HepG2 (cell line): ENCODE measurements at regions not wholly inside any gene's neighbourhood (a gene's known extent, or its start where the extent isn't known, plus 50 kb on each side); places are given as distances from the start of the nearest gene placed in this dataset.

ENCODE experiments used
- FOXA3 ChIP-seq: IDR thresholded peaks from 2 replicates; pipeline ENCODE4 v1.6.1; 2016; ENCODE audit warnings: missing genetic modification reagents, missing compliant biosample characterization
- MBD4 ChIP-seq: IDR thresholded peaks from 2 replicates; pipeline ENCODE4 v1.6.1; 2012; ENCODE audit warnings: low read length, inconsistent platforms, borderline replicate concordance
- MED13 ChIP-seq: sonication (generic); formaldehyde crosslinking; IDR thresholded peaks from 2 replicates; pipeline ENCODE4 v1.5.0; 2020; ENCODE audit warnings: missing genetic modification reagents
- NFIC ChIP-seq: IDR thresholded peaks from 2 replicates; pipeline ENCODE4 v1.6.1; 2012; ENCODE audit warnings: mild to moderate bottlenecking, low read length, inconsistent platforms
- RCOR2 ChIP-seq: IDR thresholded peaks from 2 replicates; pipeline ENCODE4 v1.6.1; 2016; ENCODE audit warnings: missing biosample characterization, missing genetic modification reagents
- SSRP1 ChIP-seq: IDR thresholded peaks from 2 replicates; pipeline ENCODE4 v1.6.1; 2016; ENCODE audit warnings: control low read depth
- THAP11 ChIP-seq: IDR thresholded peaks from 2 replicates; pipeline ENCODE4 v1.6.1; 2016; ENCODE audit warnings: missing biosample characterization, missing genetic modification reagents
- ZNF615 ChIP-seq: sonication (generic); formaldehyde crosslinking; IDR thresholded peaks from 2 replicates; pipeline ENCODE4 v1.5.0; 2020; ENCODE audit warnings: mild to moderate bottlenecking, missing genetic modification reagents, borderline replicate concordance
- ZNF619 ChIP-seq: sonication (generic); formaldehyde crosslinking; IDR thresholded peaks from 2 replicates; pipeline ENCODE4 v1.4.0; 2020; ENCODE audit warnings: mild to moderate bottlenecking, missing genetic modification reagents
- ZNF672 ChIP-seq: sonication (generic); formaldehyde crosslinking; IDR thresholded peaks from 2 replicates; pipeline ENCODE4 v1.8.1; 2022; ENCODE audit warnings: missing genetic modification reagents
- TF ChIP-seq, protein P1 (sequence below): sonication (generic); formaldehyde crosslinking; IDR thresholded peaks from 2 replicates; pipeline ENCODE4 v1.5.1; 2020; ENCODE audit warnings: mild to moderate bottlenecking, missing genetic modification reagents
- TF ChIP-seq, protein P2 (sequence below): IDR thresholded peaks from 2 replicates; pipeline ENCODE4 v1.6.1; 2018; ENCODE audit warnings: missing genetic modification reagents, mild to moderate bottlenecking, missing compliant biosample characterization
- TF ChIP-seq, protein P3 (sequence below): sonication (generic); formaldehyde crosslinking; IDR thresholded peaks from 2 replicates; pipeline ENCODE4 v1.4.0; 2020; ENCODE audit warnings: missing genetic modification reagents, borderline replicate concordance
- TF ChIP-seq, protein P4 (sequence below): sonication (generic); formaldehyde crosslinking; conservative IDR thresholded peaks from 2 replicates; pipeline ENCODE4 v1.8.0; 2022; ENCODE audit warnings: missing genetic modification reagents
- TF ChIP-seq, protein P5 (sequence below): sonication (generic); formaldehyde crosslinking; conservative IDR thresholded peaks from 2 replicates; pipeline ENCODE4 v1.8.1; 2023; ENCODE audit warnings: missing genetic modification reagents
- TF ChIP-seq, protein P6 (sequence below): sonication (generic); formaldehyde crosslinking; IDR thresholded peaks from 2 replicates; pipeline ENCODE4 v1.9.0; 2022; ENCODE audit warnings: low read depth, missing genetic modification reagents

DNA sequence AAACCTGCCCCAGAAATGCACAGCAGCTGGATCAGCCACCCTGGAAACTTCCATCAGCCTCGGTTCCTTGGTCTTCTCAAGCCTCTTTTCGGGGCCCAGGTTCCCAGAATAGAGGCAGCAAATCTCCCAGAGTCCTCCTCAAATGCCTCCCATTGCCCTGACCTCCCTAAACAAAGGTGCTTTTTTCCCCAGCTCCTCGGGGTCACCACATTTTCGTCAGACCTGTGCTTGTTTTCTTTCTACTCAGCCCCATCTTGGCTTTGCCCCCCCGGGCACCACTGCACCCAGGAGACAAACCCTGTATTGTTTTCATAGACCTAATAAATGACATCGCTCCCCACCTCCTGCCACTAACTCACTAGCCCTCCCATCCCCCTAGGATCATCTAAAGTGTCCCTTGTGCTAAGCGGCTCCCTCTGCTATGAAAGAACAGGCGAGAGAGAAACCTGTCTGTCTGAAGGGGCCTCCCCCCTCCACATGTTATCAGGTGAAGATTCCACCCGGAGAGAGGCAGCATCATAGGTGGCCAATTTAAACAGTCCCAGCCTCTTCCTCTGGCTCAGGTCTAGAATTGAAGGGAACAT lies 451.1 kb downstream of the SOX9 start (continued):
- TF ChIP-seq, protein P1, sequence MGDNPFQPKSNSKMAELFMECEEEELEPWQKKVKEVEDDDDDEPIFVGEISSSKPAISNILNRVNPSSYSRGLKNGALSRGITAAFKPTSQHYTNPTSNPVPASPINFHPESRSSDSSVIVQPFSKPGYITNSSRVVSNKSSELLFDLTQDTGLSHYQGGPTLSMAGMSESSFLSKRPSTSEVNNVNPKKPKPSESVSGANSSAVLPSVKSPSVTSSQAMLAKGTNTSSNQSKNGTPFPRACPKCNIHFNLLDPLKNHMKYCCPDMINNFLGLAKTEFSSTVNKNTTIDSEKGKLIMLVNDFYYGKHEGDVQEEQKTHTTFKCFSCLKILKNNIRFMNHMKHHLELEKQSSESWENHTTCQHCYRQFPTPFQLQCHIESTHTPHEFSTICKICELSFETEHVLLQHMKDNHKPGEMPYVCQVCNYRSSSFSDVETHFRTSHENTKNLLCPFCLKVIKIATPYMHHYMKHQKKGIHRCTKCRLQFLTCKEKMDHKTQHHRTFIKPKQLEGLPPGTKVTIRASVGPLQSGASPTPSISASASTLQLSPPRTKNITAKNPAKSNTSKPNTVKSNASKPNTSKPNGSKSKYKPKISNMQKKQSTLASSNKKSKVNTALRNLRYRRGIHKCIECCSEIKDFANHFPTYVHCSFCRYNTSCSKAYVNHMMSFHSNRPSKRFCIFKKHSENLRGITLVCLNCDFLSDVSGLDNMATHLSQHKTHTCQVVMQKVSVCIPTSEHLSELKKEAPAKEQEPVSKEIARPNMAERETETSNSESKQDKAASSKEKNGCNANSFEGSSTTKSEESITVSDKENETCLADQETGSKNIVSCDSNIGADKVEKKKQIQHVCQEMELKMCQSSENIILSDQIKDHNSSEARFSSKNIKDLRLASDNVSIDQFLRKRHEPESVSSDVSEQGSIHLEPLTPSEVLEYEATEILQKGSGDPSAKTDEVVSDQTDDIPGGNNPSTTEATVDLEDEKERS: no peak
- TF ChIP-seq THAP11 (CRISPR knock-in tag) (peak; percentile 64), NFIC (no peak), SSRP1 (CRISPR knock-in tag) (peak; percentile 73; the same call in 1 of the 2 replicates), ZNF619 (CRISPR knock-in tag) (no peak), MBD4 (no peak), ZNF615 (CRISPR knock-in tag) (0 out of 2 replicates have a peak, but pooled peaks have one; percentile 82), ZNF672 (CRISPR knock-in tag) (no peak), MED13 (CRISPR knock-in tag) (no peak), RCOR2 (peak; percentile 88), FOXA3 (CRISPR knock-in tag) (peak; percentile 75)
- TF ChIP-seq, protein P2, sequence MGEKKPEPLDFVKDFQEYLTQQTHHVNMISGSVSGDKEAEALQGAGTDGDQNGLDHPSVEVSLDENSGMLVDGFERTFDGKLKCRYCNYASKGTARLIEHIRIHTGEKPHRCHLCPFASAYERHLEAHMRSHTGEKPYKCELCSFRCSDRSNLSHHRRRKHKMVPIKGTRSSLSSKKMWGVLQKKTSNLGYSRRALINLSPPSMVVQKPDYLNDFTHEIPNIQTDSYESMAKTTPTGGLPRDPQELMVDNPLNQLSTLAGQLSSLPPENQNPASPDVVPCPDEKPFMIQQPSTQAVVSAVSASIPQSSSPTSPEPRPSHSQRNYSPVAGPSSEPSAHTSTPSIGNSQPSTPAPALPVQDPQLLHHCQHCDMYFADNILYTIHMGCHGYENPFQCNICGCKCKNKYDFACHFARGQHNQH (CRISPR knock-in tag): peak; percentile 71
- TF ChIP-seq, protein P3, sequence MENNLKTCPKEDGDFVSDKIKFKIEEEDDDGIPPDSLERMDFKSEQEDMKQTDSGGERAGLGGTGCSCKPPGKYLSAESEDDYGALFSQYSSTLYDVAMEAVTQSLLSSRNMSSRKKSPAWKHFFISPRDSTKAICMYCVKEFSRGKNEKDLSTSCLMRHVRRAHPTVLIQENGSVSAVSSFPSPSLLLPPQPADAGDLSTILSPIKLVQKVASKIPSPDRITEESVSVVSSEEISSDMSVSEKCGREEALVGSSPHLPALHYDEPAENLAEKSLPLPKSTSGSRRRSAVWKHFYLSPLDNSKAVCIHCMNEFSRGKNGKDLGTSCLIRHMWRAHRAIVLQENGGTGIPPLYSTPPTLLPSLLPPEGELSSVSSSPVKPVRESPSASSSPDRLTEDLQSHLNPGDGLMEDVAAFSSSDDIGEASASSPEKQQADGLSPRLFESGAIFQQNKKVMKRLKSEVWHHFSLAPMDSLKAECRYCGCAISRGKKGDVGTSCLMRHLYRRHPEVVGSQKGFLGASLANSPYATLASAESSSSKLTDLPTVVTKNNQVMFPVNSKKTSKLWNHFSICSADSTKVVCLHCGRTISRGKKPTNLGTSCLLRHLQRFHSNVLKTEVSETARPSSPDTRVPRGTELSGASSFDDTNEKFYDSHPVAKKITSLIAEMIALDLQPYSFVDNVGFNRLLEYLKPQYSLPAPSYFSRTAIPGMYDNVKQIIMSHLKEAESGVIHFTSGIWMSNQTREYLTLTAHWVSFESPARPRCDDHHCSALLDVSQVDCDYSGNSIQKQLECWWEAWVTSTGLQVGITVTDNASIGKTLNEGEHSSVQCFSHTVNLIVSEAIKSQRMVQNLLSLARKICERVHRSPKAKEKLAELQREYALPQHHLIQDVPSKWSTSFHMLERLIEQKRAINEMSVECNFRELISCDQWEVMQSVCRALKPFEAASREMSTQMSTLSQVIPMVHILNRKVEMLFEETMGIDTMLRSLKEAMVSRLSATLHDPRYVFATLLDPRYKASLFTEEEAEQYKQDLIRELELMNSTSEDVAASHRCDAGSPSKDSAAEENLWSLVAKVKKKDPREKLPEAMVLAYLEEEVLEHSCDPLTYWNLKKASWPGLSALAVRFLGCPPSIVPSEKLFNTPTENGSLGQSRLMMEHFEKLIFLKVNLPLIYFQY (CRISPR knock-in tag): 0 out of 2 replicates have a peak, but pooled peaks have one; percentile 29
- TF ChIP-seq, protein P4, sequence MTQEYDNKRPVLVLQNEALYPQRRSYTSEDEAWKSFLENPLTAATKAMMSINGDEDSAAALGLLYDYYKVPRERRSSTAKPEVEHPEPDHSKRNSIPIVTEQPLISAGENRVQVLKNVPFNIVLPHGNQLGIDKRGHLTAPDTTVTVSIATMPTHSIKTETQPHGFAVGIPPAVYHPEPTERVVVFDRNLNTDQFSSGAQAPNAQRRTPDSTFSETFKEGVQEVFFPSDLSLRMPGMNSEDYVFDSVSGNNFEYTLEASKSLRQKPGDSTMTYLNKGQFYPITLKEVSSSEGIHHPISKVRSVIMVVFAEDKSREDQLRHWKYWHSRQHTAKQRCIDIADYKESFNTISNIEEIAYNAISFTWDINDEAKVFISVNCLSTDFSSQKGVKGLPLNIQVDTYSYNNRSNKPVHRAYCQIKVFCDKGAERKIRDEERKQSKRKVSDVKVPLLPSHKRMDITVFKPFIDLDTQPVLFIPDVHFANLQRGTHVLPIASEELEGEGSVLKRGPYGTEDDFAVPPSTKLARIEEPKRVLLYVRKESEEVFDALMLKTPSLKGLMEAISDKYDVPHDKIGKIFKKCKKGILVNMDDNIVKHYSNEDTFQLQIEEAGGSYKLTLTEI (CRISPR knock-in tag): no peak
- TF ChIP-seq, protein P5, sequence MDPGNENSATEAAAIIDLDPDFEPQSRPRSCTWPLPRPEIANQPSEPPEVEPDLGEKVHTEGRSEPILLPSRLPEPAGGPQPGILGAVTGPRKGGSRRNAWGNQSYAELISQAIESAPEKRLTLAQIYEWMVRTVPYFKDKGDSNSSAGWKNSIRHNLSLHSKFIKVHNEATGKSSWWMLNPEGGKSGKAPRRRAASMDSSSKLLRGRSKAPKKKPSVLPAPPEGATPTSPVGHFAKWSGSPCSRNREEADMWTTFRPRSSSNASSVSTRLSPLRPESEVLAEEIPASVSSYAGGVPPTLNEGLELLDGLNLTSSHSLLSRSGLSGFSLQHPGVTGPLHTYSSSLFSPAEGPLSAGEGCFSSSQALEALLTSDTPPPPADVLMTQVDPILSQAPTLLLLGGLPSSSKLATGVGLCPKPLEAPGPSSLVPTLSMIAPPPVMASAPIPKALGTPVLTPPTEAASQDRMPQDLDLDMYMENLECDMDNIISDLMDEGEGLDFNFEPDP: no peak
- TF ChIP-seq, protein P6, sequence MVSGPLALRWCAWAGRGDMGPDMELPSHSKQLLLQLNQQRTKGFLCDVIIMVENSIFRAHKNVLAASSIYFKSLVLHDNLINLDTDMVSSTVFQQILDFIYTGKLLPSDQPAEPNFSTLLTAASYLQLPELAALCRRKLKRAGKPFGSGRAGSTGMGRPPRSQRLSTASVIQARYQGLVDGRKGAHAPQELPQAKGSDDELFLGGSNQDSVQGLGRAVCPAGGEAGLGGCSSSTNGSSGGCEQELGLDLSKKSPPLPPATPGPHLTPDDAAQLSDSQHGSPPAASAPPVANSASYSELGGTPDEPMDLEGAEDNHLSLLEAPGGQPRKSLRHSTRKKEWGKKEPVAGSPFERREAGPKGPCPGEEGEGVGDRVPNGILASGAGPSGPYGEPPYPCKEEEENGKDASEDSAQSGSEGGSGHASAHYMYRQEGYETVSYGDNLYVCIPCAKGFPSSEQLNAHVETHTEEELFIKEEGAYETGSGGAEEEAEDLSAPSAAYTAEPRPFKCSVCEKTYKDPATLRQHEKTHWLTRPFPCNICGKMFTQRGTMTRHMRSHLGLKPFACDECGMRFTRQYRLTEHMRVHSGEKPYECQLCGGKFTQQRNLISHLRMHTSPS: no peak
